NCI-H2171 treated with DMSO at 0.1 percent for 48 hours (cell line): ENCODE measurements at regions not wholly inside any gene's neighbourhood (a gene's known extent, or its start where the extent isn't known, plus 50 kb on each side); places are given as distances from the start of the nearest gene placed in this dataset.
"Not testable (repeated sequence)": the region's sequence is repeated elsewhere in the genome, so short reads cannot be mapped to it uniquely, and the experiment has no call there.

Source experiments
- DNase-seq: peaks from one replicate; lab custom pipeline; 2025; lab: John Stamatoyannopoulos, UW

DNA sequence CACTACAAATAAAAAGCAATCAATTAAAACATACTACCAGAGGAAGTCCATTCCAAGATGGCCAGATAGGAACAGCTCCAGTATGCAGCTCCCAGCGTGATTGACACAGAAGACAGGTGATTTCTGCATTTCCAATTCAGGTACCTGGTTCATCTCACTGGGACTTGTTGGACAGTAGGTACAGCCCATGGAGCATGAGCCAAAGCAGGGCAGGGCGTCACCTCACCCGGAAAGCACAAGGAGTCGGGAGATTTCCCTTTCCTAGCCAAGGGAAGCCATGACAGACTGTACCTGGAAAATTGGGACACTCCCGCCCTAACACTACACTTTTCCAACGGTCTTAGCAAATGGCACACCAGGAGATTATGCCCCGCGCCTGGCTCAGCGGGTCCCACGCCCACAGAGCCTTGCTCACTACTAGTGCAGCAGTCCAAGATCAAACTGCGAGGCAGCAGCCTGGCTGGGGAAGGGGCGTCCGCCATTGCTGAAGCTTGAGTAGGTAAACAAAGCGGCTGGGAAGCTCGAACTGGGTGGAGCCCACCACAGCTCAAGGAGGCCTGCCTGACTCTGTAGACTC is 106.0 kb downstream of the BUD13 start:
- not testable (repeated sequence) for DNase-seq

DNA sequence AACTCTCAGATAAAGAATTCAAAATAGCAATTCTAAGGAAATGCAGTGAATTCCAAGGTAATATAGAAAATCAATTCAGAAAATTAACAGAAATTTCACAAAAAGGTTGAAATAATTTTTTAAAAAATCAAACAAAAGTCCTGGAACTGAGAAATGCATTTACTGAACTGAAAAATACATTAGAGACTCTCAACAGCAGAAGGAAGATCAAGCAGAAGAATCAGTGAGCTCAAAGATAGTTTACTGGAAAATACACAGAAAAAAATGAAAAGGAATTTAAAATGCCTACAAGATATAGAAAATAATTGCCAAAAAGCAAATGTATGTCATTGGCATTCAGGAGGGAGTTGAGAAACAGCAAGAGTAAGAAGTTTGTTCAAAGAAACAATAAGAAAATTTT is 107.3 kb downstream of the BUD13 start:
- no peak for DNase-seq

DNA sequence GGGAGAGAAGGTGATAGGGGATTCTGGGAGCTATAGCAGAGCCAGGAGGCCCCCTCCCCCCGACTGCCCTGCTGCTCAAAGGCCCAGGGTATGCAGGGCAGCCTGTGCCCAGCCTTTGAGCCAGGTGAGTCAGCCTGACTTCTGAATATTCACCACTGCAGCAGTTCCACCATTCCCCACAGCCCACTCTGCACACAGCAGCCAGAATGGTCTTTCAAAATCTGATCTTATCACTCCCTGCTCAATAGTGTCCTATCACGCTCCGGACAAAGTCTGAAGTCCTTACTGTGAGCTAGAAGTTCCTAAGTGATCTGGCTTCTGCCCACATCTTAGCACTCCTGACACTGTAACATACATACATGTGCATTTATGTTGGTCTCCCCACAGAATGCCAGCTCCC is 111.7 kb downstream of the BUD13 start:
- DNase-seq: no peak

DNA sequence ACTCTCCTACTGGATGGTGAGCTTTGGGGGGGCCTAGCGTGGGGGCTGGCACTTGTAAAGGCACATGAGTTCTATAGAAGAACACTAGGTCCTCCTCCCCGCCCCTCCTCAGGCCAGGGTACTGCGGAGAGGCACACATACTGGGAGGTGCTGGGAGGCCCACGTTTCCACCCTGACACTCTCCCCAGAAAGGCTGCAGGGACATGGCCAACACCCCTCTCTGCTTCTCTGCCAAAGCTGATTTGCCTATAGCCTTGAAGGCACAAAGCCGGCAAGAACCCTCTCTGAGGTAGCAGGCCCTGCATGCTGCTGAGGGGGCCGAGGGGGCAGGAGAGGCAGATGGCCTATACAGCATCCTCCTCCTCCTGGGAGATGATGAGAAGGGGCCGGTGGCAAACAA is 112.8 kb downstream of the BUD13 start:
- no peak for DNase-seq

DNA sequence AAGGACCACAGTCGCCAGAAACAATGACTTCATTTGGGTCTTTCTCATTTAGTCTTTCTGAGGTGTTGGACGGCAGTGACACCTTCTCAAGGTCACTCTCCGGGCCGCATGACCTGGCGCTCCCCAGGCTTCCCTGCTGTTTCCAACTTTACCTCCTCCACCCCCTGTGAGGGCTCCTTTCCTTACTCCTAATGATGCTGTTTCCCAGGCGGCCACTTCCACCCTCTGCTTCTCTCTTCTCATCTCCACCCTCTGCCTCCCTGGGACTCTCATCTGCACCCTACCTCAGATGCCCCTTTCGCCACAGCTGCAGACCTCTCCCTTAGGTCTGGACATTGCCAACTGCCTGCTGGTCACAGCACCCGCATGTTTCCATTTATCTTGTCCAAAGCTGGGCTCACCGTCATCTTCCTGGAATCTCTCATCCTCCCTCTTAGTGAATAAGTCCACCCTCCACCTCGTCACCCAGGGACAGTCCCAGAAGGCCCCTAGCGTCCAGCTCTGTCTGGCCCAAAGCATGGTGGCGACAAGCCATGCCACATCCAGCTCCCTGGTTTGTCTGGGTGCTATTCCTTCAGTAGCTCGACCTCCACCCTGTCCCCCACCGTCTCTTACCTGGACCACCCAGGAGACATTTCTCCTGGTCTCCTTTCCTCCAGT is 113.8 kb downstream of the BUD13 start:
- no peak for DNase-seq

DNA sequence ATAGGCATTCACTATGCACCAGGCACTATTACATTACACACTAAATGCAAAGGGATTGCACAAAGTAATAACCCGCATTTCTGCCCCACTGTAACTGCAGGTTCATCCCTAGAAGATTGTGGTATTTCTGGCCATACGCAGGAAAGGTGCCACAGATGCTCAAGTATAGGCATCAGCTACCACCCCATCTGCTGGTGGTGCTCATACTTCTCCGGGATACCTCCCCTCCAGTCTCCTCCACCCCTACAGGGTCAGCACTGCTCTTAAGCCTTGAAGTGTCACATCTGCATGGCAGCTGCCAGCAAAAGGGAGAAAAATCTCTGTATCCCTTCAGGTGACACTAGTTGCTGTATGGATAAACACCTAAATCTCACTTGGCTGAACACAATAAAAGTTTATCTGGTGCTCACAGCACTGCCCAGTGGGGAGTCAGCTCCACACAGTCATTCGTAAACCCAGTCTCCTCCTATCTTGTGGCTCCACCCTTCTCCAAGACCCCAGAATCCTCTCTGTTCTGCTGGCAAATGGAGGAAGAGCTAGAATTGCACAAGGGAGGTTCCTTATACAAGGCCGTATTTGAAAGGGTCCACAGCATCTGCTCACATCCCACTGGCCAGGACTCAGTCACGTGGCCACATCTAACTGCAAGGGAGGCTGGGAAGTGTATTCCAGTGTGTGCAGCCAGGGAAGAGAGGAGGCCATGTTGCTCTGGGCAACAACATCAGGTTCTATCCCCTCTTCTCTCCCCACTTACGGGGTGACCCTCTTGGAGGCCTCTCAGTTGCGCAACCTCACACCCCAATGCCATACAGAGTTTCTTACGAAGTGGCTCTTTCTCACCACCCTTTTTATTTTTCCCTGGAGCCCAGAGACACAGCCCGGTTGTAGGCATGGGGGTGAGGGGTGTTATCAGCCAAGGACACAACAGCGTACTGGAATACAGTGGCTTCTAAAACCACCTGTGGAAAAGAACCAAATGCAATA is 114.7 kb downstream of the BUD13 start:
- peak; percentile 11 for DNase-seq

DNA sequence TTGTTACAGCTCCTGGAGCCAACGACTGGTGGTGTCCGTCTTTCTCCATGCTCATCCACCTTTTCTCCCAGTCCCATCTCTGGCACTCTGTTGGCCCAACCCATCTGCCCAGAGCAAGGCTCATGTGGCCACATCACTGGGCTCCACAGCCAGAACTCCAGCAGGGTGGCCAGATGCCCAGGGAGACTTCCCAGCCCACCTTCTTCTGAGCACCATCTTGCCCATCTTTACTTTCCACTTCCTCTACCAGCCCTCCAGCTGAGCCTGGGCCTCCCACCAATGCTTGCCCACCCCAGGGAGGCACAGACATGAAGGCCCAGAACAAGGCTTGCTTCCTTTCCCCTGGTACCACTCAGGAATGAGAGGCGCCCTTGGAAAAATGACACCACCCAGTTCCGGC is 116.8 kb downstream of the BUD13 start:
- DNase-seq: no peak

DNA sequence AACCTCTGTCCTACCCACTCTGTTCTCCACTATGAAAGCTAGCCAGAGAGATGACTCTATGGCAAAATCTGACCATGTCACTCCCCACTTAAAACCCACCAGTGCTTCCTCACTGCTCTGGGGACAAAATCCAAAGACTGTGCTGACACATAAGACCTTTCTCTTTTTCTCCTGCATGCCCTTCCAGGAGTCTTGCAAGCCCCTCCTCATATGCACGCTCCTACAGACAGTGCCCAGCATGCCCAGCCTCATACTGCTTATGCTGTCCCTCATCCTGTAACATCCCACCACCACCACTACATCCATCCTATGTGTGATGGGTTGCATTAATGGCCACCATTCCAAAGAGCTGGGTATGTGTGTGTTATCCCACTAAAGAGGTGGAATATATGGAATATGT is 118.3 kb downstream of the BUD13 start:
- no peak for DNase-seq

DNA sequence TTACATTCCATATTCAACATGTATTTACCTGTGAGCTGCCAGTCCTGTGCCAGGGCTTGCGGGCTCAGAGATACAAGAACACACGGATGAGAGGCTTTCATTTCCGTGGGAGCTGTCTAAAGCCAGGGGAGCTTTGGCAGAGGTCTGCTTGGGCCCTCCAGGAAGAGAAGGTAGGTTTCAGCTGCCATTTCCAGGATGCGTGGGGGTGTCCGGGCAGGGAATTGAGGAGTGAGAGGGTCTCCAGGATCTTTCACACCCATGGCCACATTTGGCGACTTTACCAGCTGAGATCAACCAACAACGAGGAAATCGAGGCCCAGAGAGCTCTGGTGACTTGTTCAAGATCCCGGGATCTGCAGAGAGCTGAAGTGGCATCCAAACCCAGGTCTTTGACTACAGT is 119.6 kb downstream of the BUD13 start:
- no peak for DNase-seq

DNA sequence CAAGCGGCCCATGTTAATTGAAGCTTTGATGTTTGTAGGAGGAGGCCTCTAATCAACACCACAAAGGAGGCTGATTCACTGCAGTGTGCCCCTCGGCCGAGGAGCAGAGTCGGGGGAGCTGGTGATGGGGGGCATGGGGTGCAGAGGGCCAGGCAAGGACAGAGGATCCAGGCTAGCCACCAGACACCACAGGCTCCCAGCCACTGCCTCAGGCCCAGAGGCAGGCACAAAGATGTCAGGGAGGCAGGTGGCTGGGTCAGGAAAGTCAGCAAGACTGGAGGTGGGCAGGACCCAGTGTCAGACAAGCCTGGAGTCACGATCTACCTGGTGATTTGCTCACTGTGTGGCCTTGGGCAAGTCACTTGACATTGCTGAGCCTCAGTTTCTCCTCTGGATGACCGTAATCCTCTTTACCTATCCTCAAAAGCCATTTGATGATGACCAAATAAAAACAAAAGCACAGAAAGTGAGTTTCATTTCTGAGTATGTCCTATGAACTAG is 121.0 kb downstream of the BUD13 start:
- no peak for DNase-seq

DNA sequence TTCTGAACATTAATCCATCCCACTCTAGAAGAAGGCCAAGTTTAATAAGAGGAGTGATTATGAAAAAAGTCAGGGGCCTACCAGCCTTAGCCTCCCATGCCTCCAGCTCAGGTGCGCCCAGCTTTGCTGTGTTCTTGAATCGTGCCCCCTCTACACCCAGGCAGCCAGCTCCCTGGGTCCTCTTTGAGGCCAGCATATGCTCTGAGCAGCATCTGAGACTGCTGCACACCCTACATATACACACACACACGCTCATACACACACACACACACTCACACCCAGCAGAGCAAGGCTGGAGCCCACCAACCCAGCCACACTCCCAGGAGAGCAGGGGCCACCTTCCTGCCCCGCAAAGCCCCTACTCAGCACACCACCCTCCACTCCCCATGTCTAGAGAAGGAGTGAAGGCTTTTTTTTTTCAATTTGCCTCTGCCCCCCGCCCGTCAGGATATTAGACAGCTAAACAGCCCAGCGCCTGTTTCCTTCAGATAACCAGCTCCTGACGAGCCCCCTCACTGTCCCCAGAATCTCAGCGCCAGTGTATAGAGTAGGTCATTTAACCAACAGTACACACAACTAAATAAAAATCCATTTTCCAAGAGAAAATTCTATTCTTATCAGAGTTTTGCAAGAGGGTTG is 121.6 kb downstream of the BUD13 start:
- DNase-seq: no peak

DNA sequence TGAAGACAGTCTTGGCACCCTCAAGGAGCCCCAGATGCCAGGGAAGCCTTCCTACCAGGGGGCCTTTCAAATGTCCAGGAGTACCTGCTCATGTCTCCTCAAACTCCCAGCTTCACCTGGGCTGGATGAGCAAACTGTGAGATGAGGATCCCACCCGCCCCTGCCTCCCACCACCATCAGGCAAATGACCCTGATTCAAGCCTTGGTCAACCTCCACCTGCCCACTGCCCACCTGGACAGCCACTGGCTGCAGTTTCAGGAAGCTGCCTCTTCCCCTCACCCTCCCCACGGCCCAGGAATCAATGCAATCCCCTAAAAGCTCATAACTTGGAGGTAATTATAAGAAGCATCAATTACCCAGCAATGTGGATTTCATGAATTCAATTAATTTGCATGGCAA is 122.7 kb downstream of the BUD13 start:
- no peak for DNase-seq

DNA sequence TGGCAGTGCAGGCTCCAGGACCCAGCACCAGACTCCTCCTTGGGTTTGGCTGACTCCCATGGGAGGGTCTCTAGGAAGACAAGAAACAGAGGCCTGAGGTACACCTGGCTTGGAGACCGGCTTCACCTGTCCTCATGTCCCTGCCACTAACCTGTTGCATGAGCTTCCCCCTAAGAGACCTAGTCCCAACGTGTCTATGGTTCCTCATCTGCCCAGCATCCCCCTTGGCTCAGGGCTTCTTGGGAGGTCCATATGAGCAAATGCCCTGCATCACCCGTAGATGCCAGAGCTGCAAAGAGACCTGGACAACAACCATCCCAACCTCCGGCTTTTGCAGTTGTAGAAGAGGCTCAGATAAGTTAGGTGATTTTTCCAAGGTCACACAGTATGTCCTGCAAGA is 123.5 kb downstream of the BUD13 start:
- DNase-seq: no peak

DNA sequence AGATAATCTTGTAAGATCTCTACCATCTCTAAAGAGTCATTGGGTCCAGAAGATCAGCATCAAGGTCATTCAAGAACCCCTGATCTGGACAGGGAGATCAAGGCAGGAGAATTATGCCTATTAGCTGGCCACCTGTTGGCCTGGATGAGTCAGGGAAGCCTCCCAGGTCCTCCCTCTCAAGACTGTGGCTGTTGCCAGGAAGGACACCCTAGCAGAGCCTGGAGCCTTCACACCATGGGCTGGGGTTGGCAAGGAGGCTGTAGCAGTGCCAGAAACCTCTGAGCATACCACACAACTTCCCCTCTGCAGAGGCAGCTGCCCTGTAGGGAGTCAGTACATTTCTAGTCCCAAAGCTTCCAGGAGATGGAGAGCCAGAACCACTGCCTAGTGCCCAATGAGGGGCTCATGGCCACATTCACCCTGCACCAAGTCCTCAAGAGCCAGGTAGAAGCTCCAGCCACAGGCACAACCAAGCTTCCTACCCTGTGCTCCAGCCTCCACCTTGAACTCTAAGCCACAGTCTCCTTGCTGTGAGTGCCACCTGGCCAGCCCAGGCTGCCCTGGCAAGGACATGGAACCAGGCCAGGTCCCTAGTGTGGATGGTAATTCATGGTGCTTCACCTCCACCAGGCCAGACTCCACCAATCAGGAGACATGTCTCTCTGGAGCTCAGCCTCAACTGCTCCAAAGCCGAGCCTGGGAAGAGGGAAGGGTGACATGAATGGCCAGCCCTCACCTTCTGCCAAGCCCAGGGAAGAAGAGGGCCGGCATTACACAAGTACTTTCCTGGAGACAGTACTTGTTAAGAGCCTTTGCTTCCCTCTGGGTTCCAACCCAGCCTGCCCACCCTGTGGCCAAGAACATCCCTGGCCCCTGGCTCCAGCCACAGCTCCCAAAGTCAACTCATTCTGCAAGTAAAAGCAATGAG is 124.3 kb downstream of the BUD13 start:
- DNase-seq: no peak

DNA sequence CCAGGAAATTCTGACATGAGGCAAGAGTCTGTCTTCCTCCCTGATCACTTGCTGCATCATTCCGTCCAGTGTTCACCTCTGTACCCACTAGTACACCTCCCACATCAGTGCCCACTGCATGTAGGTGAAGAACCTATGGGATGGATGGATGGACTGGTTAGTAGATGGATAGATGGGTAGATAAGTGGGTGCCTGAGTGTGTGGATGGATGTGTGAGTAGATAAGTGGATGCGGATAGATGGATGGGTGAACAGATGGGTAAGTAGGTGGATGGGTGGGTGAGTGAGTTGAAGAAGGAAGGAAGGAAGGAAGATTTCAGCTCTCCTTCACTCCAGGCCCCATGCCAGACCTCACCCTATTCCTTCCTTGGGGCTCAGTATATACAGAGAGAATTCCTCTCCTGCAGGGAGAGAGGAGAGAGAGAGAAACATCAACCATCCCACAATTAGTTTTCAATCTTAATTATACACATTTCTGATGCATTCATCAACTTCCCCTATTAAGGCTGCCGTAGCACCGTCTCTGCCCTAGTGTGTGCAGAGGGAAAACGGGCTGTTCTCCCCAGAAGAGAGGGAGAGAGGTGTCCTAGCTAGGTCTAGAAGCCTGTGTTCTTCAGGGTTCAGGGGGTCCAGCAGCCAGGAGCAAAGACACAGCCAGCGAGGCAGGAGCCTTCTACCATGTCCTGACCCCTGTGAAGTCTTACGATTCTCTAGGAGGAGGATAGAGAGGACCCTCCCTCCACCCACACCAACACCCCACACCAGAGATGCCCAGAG is 125.3 kb downstream of the BUD13 start:
- no peak for DNase-seq

DNA sequence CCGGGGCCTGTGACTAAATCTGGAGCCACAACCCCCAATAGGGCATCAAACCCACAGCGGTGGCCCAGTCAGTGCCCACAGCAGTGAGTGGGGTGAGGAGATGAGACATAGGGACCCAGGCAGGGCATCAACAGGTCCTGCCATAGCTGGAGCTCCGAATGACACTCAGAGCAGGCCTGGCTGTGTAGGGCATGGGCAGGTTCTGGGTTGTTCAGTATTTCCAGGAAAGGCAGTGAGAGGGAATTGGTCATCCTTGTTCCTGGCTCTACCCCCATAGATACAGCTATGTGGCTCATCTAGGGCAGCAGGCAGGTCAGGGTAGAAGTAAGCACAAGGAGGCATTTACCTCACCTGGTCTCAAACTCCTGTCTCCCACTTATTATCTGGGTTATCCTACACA is 126.6 kb downstream of the BUD13 start:
- no peak for DNase-seq

DNA sequence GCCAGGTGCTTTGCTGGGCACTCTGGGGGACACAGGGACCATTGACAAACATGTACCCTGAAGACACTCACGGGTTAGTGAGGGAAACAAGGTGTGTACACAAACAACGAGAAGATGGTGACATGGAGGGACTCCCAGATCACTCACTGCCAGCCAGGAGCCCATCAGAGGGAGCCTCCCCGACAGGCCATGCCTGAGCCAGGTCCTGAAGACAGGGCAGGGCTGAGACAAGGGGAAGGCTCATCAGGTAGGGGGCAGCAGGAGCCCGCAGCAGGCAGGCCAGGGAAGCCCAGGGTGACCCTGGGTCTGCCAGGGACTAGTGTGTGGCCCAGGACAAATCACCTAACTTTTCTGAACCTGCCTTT is 127.9 kb downstream of the BUD13 start:
- DNase-seq: no peak

DNA sequence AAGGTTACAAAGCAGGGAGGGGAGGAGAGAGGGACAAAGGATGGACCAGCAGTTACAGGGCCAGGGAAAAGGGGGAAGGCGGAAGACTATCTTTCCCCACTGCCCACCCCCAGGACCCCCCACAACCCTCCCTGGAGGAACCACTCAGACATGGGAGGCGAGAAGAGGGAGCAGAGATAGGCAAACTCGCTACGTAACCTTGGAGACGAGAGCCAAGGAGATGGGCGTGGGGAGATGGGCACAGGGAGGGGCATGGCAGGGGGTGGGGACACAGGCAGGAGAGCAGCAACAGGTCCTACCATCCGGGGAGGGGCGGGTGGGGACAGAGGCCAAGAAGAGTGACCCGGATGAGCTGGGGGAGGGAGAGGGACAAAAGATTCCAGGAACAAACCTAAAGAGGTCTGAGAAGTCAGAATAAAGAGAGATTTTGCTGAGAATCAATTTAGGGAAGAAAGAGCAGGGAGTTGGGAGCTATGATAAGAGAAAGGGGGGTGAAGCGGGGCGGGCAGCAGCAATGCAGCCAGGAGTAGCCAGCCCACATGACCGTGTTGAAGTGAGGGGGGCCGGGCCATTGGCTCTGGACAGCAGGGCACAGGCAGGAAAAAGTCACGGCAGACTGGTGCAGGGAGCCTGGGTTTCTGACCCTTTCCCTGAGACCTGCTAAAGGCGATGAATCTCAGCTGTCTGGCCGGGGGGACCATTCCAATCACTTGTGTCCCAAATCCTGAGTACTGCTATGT is 128.4 kb downstream of the BUD13 start:
- DNase-seq: no peak

DNA sequence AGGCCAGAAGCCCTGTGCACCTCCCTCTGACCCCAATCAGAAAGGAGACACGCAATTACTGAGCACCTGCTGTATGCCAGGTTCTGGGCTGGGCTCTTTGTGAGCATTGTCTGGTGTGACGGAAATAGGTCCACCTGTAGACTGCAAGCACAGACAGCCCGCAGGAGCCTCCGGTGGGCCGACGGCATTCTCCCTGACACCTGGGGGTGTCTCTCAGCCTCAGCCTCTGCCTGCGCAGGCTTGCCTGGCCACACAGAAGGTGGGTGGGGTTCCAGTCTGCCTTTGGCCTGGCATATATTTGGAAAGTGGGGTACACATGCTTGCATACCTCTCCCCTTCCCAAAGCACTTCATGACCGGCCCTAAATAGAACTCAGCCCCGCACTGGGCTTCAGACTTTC is 129.3 kb downstream of the BUD13 start:
- DNase-seq: no peak

DNA sequence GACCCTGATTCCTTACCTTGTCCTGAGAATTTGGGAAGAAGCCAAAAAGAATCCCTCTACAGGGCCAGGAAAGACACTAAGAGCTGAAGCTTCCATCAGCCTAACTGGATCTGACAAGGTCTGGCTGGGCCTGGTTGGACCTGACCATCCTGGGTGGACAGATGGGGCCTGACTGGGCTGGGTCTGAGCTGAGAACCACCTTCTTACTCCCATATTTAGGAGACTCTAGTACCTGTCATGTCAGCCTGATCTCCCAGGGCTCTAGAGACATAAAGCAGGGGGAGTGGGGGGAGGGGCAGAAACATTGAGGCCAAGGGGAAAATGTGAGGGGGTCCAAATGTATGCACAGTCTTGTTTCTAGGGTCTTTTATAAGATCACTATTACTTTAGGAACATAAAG is 129.9 kb downstream of the BUD13 start:
- no peak for DNase-seq
